ENCODE measurements at regions not wholly inside any gene's neighbourhood (a gene's known extent, or its start where the extent isn't known, plus 50 kb on each side); places are given as distances from the start of the nearest gene placed in this dataset.

GRCh38 chr20:51139891-51140290, 117.0 kb upstream of the KCNG1 start:
- no peak for TF ChIP-seq TCF4 (CRISPR knock-in tag; IDR thresholded peaks at IDR 0.05; ENCODE audit: borderline replicate concordance)
- no peak for TF ChIP-seq ZFP3 (CRISPR knock-in tag; IDR thresholded peaks at IDR 0.05)
- no peak for TF ChIP-seq CREB5 (CRISPR knock-in tag; IDR thresholded peaks at IDR 0.05; ENCODE audit: low read depth)
- TF ChIP-seq ZFP30 (CRISPR knock-in tag; IDR thresholded peaks at IDR 0.05): no peak

All from SK-N-SH treated with all-trans-retinoic acid at 6 μM for 48 hours (cell line).